ENCODE measurements at regions not wholly inside any gene's neighbourhood (a gene's known extent, or its start where the extent isn't known, plus 50 kb on each side); places are given as distances from the start of the nearest gene placed in this dataset.

DNA sequence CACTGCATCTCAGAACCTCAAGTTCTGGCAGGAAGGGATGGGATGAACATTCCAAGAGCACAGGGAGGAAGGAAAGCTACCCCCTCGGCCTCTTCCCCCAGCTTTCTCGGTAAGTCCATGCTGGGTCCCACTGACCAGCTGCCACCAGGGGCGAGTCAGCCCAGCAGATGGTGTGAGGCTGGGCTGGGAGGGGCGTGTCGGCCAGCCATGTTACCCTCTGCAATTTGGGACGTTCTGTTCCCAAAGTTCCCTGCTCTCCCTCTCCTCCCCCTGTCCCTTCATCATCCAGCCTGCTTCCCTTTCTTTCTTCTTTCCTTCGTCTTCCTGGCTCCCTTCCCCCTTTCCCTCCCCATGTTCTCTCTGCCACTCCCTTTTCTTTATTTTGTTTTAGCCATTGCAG is 74.3 kb upstream of the TNP1 start:
- TF ChIP-seq, protein P1, sequence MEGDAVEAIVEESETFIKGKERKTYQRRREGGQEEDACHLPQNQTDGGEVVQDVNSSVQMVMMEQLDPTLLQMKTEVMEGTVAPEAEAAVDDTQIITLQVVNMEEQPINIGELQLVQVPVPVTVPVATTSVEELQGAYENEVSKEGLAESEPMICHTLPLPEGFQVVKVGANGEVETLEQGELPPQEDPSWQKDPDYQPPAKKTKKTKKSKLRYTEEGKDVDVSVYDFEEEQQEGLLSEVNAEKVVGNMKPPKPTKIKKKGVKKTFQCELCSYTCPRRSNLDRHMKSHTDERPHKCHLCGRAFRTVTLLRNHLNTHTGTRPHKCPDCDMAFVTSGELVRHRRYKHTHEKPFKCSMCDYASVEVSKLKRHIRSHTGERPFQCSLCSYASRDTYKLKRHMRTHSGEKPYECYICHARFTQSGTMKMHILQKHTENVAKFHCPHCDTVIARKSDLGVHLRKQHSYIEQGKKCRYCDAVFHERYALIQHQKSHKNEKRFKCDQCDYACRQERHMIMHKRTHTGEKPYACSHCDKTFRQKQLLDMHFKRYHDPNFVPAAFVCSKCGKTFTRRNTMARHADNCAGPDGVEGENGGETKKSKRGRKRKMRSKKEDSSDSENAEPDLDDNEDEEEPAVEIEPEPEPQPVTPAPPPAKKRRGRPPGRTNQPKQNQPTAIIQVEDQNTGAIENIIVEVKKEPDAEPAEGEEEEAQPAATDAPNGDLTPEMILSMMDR (IDR thresholded peaks at IDR 0.05): no peak
- no peak for TF ChIP-seq POLR2A (IDR thresholded peaks at IDR 0.05)
